A549 (cell line): ENCODE measurements at regions not wholly inside any gene's neighbourhood (a gene's known extent, or its start where the extent isn't known, plus 50 kb on each side); places are given as distances from the start of the nearest gene placed in this dataset.

Source experiments
- ATOH8 ChIP-seq: fragments of 250-450 bp; sonication (Bioruptor Pico); IDR thresholded peaks from 2 replicates; pipeline ENCODE4 v1.5.0; 2020; ENCODE audit warnings: low read depth, mild to moderate bottlenecking, moderate library complexity
- BHLHE40 ChIP-seq: IDR thresholded peaks from 2 replicates; pipeline ENCODE4 v1.6.1; 2012; ENCODE audit warnings: low read depth, low read length, inconsistent platforms
- CHD2 ChIP-seq: fragments of 150-350 bp; IDR thresholded peaks from 2 replicates; pipeline ENCODE4 v1.6.1; 2014; ENCODE audit warnings: low read length; ENCODE audit not compliant: partially characterized antibody
- CTCF ChIP-seq: fragments of >200 bp; sonication (Bioruptor Twin); formaldehyde crosslinking; IDR thresholded peaks from 3 replicates; pipeline ENCODE4 v1.5.1; 2016
- EHMT2 ChIP-seq: fragments of 200-600 bp; sonication (generic); IDR thresholded peaks from 2 replicates; pipeline ENCODE4 v1.6.1; 2016; ENCODE audit warnings: antibody characterized with exemption, low read depth, mild to moderate bottlenecking, moderate library complexity
- EP300 ChIP-seq, 2 experiments: fragments of >200 bp; sonication (Bioruptor Twin); formaldehyde crosslinking; IDR thresholded peaks; 2 replicates in 1 of 2; 3 replicates in 1 of 2; pipeline ENCODE4 v1.6.1; 2016 to 2017
- FOXS1 ChIP-seq: fragments of 250-450 bp; sonication (Bioruptor Pico); IDR thresholded peaks from 2 replicates; pipeline ENCODE4 v1.5.0; 2020; ENCODE audit warnings: mild to moderate bottlenecking, moderate library complexity
- GATA3 ChIP-seq: IDR thresholded peaks from 2 replicates; pipeline ENCODE4 v1.6.1; 2012; ENCODE audit warnings: borderline replicate concordance
- POLR2A ChIP-seq: IDR thresholded peaks from 2 replicates; pipeline ENCODE4 v1.6.1; 2012; ENCODE audit warnings: mild to moderate bottlenecking, low read length
- ZNF302 ChIP-seq: fragments of 250-450 bp; sonication (Bioruptor Pico); IDR thresholded peaks from 2 replicates; pipeline ENCODE4 v1.9.0; 2021; ENCODE audit warnings: inconsistent platforms, mild to moderate bottlenecking, moderate library complexity

GRCh38 chr9:30775236-30775635, 1609.2 kb upstream of the ACO1 start:
- TF ChIP-seq CTCF (no peak), POLR2A (no peak), BHLHE40 (no peak), EHMT2 (no peak), FOXS1 (no peak), ZNF302 (CRISPR knock-in tag) (no peak), GATA3 (no peak), CHD2 (no peak), EP300 (IDR thresholded peaks at IDR 0.05) (no peak), ATOH8 (CRISPR knock-in tag) (no peak)
